Activated naive CD4-positive, alpha-beta T cell treated with anti-CD3 and anti-CD28 coated beads, Interleukin-2, amount 50 U/mL, for 16 hours (primary cell): ENCODE measurements at regions not wholly inside any gene's neighbourhood (a gene's known extent, or its start where the extent isn't known, plus 50 kb on each side); places are given as distances from the start of the nearest gene placed in this dataset.

Experiments used
- DNase-seq: peaks from one replicate; pipeline ENCODE4 v3.0.0-alpha.2; 2020

DNA sequence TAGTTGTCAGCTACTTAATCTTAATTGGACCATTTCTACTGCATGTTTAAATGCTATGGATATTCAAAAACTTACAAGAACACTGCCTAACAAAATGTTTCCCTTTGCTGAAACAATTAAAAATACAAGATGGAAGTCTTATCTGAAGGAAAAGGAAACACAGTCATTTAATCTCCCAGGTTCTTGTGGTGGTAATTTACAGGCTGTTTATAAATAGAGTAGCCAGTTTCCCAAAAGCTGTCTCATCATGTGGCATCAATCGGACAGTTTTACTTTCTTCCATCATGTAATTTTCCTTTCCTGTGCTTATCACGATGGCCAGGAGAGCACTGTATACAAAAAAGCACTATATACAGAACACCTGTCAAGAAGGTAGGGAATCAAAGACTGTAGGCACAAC, 368.1 kb downstream of the ZEB2 start:
- no peak for DNase-seq

DNA sequence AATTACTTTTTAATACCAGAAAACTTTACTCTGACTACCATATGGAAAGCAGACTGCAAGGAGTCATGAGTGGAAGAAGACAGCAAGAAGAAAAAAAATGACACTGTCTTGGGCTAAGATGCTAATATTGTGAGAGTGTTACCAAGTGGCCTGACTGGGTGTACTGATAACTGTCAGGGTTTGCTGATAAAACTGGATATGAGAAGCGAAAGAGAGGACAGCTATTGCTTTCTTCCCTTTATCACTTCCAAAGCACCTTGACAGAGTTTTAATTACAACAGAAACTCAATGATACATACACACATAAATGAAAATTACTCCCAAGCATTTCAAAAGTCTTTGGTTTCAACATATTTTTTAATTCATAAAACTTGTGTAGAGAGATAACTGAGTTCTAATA, 368.5 kb downstream of the ZEB2 start:
- no peak for DNase-seq

DNA sequence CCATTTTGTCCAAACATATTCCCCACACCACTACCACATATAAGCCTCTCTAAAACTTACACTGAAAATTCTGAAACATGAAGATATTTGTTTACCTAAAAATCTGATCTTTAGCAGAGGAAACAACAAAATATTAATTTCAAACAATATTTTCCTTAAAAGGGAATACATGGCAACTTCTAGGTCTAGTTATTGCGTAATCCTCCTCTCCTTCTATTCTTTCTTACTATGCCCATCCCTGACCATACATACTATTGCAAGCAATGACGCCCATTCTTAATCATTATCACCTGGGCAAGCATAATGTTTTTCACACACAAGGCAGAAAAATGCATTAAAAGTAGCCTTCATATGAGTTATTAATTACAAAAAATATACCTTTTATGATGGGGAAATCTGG, 372.6 kb downstream of the ZEB2 start:
- no peak for DNase-seq

DNA sequence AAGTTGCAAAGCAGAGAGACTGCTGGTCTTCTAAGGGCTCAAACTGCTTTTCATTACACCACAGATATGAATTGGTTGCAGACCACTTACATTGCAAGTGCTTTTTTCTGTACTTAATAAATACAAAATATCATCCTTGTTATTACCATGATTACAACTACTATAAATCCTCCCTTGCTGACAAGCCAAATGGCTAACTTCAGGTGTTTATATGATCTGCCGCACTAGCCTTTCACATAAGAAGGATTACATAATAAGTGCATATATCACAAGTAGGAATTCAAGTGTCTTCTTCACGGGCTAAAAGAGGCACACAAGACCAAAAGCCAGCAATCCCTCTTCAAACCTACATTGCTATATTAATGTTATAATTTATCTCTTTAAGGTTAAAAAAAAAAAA, 373.0 kb downstream of the ZEB2 start:
- no peak for DNase-seq

DNA sequence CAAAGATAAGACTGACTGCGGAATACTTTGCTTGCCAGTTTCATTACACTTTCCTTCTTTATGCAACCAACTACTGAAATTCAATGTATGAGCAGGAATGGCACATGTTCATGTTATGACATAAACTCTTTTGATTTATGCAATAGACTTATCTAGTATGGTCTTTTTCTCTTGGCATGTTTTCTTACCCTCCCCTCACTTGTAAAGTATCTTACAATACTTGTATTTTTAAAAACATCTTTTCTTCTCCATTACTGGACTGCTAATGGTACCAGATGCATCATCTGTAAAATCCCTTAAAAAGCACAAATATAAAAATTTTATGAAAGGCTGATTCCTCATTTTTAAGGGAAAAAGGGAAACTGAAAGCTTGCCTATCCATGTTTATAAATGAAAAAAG, 373.8 kb downstream of the ZEB2 start:
- no peak for DNase-seq

DNA sequence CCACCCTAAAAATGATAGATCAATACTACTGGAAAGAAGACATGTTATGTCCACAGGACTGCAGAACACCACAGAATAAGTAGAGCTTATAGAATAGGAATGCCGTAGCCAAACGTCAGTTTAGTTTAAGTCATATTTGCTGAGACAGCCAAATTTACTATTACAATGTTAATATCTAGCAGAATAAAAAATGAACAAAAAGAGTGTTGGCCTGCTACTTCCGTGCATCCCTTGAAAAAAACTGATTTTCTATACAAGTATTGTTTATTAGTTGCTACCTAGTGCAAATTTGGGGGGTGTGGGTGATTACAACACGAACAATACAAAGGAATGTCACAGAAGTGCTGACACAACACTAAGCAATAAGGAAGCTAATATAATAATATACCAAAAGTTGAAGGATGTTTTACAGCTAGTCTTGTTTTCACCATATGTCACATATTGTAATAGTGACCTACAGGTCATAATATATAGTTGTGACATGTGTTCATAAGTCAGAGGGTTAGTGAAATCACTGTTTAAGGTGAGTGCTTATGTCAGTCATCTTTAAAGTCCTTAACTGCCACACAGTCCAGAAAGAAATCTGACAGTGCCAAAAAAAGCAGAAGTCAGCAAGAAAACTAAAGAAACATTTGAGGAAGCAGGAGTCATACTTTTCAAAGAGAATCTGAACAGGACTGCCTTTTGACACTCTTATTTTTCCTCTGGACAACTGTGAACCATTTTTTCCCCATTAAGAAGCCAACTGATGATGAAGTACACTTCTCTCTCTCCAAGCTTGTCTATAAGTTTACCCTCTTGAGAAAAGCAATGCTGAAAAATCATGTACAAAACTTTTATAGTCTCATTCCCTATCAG, 376.4 kb downstream of the ZEB2 start:
- no peak for DNase-seq

DNA sequence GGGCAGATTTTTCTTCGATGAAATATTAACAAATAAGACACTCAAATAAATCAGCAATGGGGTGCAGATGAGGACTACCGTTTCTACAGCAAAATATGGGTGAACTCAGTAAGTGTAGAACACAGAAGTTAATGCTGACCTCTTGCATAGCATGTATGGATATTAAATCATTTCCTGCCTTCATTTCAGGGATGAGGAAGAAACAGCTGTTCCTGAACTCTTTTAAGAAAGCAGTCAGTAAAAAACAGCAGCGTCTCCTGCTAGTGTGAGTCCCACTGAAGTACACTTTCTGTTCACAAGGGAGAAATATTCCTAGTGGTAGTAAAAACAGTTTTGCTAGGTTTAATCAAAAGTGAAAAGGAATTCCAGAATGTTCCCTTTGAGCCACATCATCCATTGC, 379.0 kb downstream of the ZEB2 start:
- no peak for DNase-seq

DNA sequence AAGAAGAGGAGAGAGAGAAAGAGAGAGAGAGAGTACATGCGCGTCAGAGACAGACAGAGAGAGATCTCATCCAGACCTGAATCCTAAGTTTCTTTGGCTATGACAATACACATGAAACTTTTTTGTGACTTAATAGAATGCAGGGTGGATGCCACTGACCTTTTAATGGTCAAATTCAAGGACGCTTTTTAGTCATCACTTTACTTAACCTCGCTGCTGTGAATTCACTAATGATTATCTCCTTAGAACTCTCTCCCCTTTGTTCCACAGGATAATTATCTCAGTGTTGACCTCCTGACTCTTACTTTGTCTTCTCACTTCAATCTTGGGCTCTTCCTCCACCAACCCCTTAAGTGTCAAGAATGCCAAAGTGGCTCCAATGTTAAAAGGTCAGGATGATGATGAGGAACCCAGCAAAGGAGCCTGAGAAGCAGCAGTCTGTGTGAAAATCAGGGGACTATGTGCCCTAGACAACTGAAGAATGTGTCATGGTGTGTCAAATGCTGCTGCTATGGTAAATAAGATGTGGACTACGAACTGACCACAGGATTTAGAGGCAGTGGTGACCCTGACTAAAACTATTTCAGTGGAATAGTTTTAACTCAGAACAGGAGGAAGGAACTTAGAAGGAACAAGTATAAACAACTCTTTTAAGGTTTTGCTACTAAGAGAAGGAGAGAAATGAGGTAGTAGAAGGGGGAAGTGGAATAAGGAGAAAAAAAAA, 382.1 kb downstream of the ZEB2 start:
- no peak for DNase-seq

DNA sequence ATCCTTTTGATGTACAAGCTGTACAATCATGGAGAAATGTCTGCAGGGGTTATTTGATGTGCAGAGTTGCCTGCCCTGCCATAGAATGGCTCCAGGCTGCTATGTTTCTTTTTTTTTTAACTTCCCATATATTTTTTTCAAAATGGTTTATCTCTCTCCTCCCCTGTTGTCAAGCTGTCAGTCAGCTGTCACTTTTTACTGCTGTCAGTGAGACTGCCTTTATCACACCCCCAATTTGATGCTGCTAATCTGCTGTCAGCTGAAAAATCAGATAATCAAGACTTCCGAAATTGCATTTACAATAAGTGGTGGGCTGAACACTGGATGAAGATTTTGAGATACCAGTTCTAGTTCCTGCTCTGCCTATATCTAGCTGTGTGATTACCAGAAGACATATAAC, 382.6 kb downstream of the ZEB2 start:
- DNase-seq, result no peak

DNA sequence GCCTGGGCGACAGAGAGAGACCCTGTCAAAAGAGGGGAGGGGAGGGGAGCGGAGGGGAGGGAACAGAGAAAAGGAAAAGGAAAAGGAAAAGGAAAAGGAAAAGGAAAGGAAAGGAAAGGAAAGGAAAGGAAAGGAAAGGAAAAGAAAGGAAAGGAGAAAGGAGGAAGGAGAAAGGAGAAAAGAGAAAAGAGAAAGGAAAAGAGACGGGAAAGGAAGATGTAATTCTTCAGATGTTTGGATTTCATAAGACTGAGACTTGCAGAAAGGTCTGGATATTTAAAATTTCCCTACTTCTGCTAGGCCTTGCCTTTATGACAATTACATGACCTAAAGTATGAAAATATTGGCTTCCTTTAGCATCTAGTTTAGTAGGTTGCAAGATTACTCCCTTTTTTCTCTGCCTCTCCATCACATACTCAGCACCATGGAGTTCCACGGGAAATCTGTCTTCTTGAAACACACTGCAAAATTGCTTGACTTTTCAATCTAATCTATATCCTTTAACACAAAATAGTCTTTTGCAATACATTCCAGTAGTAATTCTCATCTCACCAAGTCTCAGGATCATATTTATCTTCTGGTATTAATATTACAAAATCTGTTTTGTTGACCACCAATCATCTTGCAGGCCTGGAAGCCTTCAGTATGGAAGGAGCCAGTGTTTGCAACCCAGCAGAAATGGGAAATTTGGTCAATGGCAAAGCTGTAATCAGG, 383.5 kb downstream of the ZEB2 start:
- no peak for DNase-seq

DNA sequence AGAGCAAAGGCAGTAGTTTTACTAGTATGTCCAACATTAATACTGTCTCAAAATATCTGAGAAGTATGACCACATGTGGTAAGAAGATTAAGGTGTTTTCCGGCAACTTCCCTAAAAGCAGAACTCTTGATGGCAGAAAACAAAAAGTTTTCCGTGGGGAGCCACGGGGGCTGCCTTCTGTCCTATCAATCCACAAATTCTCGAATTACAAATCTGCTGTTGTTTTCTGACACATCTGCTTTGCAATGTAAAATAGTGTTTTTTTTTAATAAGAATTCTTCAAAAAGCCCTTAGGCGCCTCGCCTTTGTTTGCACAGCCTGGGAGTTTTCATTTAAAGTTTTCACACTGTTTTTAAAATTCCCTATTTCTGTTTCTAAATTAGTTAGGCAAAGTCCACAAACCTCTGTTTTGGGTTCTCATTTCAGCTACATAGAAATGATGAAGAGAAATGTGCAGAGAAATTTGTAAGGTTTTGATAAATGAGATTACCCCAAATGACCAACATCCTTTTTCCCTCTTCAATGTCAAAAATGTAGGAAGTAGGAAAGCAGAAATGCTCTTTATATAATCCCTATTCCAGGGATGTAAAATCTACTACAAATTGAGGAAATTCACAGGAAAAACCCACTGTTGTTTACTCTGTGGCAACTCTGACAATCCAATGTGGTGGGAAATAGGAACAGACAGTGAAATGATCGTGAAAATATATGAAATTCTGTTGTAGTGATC, 385.8 kb downstream of the ZEB2 start:
- DNase-seq, result no peak

DNA sequence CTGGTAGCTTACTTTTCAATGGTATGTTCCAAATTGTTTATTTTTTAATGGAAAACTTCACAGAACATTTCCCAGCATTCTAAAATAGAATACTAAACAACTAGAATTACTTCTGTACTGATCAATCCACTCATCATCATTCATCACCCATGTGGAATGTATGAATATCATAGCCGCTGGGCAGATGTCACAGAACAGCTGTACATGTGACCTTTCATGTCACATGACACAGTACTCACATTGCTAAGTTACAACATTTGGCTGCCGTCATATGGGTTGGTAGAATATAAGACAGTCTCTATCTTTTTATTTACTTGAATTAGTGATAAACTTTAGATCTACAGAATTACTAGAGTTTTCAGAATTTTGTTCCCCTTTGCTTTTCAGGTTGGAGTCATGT, 387.6 kb downstream of the ZEB2 start:
- no peak for DNase-seq

DNA sequence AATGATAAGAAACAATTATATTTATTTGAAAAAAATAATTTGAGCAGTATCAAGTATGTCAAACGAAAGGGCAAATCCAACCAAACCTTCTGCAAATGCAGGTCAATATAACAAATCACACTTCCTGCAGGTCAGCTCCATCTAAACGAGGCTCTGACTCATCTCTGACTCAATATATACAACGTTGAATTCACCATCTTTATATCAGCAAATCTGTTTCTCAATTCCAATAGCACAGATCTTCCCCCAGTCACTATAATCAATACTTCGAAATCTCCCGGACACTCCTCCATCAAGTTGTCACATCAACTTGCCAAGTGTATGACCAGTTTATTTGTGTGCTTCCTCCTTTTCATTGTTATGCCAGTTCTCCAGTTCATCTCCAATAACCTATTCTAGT, 388.9 kb downstream of the ZEB2 start:
- no peak for DNase-seq

DNA sequence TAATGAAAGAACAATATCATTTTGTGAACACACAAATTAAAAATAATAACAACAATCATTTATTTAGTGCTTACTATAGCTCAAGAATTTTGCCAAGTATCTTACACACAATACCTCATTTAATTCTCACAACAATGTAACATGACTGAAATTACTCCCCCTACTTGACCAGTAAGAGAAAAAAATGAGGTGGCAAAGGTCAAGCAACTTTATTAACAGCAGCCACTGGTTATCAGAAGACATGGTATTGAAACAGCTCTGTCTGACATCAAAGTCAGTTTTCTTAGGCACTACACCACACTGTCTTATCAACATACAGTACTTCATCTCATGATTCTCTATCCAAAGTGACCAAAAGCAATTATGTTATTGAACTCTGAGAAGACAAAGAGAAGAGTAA, 389.4 kb downstream of the ZEB2 start:
- no peak for DNase-seq

DNA sequence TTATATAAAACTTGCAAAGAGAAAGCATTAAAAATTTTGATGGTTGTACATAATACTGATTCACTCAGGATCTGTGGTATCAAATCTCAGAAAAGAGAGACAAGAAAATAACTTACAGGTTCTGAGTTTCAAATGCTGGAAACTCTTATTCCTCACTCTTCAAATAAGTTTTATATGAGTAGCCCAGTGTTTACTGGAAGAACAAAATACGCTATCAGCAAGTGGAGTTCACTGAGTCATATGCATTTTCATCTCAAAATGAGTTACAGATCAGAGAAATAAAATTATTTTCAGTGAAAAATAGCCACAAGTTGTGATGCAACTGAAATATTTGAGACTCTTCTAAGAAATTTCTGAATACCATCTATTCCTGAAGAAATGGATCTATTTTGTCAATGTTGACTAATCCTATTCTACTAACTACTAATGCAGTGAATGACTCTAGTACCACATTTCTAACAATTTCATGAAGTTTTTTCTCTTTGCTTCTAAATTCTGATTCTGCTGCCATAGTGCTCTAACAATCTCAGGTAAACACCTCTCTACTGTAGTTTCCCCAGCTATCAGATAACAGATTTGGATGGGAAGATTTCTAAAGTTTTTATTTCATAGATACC, 391.7 kb downstream of the ZEB2 start:
- no peak for DNase-seq

DNA sequence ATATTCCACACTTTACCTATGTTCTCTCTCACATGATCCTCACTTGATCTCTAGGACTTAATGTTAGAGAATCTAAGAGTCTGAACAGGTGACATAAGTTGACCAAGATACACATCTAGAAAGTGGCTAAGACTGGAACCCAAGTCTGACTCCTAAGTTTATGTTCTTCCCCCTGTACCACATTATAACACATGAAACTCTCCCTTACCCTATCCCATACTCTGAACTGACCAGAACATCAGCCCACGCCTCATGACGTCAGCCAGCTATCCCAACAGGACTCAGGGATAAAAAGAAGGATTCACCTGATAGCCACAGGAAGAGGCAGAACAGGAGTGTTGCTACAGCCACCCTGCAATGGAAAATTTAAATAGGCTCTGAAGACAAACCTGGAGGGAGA, 392.2 kb downstream of the ZEB2 start:
- no peak for DNase-seq

DNA sequence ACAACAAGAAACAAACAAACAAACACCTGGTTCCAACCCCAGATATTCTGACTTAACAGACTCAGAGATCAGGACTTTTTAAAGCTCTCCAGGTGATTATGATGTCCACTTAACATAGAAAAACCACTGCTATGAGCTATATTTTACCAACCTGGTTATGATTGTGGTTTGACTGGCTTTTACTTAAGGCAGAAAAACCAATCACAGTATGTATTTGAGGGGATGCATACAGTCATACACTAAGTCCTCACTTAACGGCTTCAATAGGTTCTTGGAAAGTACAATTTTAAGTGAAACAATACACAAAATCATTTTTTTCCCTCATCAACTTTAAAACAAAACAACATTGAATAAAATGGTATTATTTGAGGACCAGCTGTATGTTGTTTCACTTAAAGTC, 393.6 kb downstream of the ZEB2 start:
- no peak for DNase-seq

DNA sequence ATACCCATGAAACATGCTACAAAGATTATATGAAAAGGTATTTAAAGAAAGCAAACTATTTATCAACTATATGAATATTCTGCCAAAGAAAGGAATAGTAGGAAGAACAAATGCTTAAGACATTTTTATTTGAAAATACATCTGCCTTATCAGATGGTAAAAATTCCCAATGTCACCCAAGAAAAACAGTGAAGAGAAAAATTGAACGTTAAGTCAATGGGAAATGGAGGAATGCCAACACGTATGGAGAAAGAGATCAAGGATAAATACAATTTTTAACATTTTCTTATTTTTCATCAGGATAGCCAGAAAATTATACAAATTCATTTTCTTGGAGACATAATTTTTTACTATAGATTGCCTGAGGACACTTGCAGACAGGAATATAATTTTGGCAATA, 394.2 kb downstream of the ZEB2 start:
- DNase-seq, result no peak

DNA sequence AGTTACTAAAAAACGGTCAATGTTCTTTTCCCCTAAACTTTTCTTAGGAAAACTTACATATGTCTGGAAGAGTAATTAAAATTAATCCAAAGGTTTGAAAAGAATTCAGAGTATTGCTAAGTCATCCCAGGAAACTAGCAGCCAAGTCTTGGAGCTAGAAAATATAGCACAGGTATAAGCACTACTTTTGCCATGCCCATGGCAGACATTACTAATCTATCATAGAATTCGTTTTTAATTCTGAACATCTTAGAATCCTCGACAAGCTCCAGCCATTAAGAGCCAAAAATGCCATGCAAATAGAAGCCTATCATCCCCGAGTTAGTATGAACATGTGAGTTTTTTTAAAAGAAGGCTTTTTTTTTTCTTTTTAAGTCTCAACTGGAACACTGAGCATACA, 395.0 kb downstream of the ZEB2 start:
- no peak for DNase-seq

DNA sequence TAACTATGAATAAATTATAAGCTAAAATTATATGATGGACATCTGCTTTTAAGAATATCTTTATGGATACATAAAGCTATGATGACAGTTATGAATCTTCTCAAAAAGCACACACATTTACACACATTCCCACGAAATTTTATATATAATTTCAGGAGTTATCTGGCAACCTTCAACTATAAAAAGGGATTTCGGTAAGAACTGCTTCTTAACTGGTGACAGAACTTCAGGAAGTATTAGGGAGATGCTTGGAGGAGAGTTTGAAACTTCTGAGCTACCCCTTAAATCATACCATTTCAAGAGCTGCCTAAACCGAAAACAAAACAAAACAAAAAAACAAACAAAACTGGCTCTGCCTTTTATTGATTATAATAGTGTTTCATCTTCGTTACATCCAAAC, 399.4 kb downstream of the ZEB2 start:
- DNase-seq, result no peak

DNA sequence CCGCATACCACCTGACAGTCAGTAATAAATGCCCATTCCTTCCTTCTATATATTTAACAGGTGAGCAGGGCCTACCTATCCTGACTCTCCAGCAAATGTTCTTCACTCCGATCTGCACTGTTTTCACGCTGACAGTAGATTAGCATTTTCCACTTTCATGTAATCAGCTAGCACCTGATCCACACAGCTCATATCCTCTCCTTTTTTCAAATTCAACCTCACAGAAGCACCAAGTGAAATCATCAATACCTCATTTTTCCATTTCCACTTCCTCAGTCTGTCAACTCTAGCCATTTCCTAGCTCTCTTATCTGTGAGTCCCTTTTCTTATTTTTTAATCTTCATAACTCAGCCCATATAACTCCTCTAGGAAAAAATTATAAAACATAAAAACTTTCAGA, 402.8 kb downstream of the ZEB2 start:
- DNase-seq, result no peak

DNA sequence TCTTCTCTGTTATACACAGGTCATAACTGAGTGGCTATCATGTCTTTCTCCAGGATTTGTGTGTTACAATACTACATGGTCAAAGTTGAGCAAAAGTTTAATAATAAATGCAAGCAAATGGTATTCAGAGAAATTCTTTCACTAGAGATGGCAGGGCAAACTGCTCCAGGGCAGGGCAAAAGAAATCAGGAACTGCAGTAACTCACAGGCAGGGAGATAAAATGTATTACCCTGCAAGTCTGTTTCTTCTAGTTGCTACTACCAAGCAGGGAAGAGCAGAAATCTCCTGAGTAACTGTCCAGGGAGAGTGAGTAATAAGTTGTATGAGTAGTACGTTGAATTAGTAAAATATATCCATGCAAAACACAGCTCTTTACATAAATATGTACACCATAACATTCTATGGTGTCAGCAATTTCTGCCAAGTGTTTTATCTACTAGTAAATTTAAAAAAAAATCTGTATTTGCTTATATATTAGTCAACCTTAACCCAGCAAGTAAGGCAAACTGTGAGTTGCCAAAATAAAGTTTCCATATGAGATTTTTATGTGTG, 404.1 kb downstream of the ZEB2 start:
- DNase-seq, result no peak

DNA sequence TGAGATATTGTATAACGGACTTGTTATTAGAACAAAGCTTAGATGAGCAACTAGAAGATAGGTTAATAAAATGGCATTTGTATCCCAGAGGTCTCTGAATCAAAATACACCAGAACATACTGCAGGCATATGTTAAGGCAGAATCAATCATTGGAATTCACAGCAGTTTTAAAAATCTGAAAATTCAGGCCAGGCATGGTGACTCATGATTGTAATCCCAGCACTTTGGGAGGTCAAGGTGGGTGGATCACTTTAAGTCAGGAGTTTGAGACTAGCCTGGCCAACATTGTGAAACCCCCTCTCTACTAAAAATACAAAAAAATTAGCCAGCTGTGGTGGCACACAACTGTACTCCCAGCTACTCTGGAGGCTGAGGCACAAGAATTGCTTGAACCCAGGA, 405.2 kb downstream of the ZEB2 start:
- DNase-seq, result no peak
